ENCODE measurements at regions not wholly inside any gene's neighbourhood (a gene's known extent, or its start where the extent isn't known, plus 50 kb on each side); places are given as distances from the start of the nearest gene placed in this dataset.
"Not testable (repeated sequence)": the region's sequence is repeated elsewhere in the genome, so short reads cannot be mapped to it uniquely, and the experiment has no call there.

- no peak for DNase-seq (ENCODE audit: low spot score)
These were observed 765.7 kb upstream of the IGFBP7 start for GRCh38 chr4:57875829-57876392.

- DNase-seq (ENCODE audit: low spot score), result no peak
These were observed 756.4 kb upstream of the IGFBP7 start for GRCh38 chr4:57866468-57867171.

GRCh38 chr4:57865264-57865663, 755.1 kb upstream of the IGFBP7 start:
- DNase-seq (ENCODE audit: low spot score), result no peak

GRCh38 chr4:57854748-57855147, 744.6 kb upstream of the IGFBP7 start:
- no peak for DNase-seq (ENCODE audit: low spot score)

DNA sequence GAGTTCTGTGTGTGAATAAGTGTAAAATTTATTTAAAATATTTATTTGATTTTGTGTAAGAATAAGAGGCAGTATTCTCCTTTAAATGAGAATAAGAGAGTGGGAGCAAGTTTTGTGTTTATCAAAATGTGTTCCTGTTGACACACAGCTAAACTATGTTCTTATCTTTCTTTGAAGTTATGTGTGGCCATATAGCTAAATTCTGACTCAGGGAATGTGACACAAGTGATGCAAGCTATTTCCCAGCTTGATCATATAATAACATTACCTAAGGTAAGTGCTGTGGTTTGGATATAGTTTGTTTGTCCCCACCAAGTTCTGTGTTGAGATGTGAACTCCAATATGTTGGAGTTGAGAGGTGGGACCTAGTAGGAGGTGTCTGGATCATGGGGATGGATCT, 740.0 kb upstream of the IGFBP7 start:
- DNase-seq (ENCODE audit: low spot score), result no peak

GRCh38 chr4:57832083-57832482, 721.9 kb upstream of the IGFBP7 start:
- DNase-seq (ENCODE audit: low spot score), result no peak

DNA sequence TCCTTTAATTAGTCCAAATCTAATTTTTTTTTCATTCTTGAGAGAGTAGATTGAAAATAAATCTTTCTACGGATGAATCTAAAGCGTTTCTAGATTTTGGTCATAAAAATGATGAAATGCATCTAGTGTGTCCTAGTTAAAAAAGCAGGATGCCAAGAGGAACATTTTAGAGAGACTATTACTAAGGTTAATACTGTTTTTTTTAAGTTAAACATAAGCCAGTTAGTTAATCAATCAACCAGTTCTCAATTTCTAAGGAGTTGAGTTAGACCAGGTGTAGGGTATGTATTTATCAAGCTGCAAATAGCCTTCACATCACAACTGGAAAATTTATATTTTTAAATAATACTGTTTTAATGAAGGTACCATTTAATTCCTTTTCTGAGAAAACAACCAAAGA, 679.5 kb upstream of the IGFBP7 start:
- DNase-seq (ENCODE audit: low spot score), result no peak

DNA sequence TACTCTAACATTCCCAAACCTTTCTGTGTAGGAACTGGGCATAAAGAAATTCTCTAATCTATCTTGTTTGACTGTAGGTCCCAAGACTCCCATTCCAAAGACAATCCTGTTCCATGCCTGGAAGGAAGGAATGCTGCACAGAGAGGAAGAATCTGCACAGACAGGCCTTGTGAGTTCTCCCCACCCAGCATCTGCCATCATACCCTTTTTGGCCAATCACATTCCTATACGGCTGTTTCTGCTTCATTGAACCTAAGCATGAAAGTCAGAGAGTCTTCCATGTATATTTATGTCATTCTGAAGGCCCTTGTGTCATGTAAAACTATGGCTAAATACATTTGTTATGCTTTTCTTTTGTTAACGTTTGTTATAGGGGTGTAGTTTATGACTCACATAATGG, 667.7 kb upstream of the IGFBP7 start:
- DNase-seq (ENCODE audit: low spot score), result no peak

- DNase-seq (ENCODE audit: low spot score), result no peak
These were observed 664.5 kb upstream of the IGFBP7 start for GRCh38 chr4:57774681-57775080.

- no peak for DNase-seq (ENCODE audit: low spot score)
These were observed 664.0 kb upstream of the IGFBP7 start for GRCh38 chr4:57774171-57774570.

GRCh38 chr4:57766341-57766740, 656.2 kb upstream of the IGFBP7 start:
- DNase-seq (ENCODE audit: low spot score), result no peak

DNA sequence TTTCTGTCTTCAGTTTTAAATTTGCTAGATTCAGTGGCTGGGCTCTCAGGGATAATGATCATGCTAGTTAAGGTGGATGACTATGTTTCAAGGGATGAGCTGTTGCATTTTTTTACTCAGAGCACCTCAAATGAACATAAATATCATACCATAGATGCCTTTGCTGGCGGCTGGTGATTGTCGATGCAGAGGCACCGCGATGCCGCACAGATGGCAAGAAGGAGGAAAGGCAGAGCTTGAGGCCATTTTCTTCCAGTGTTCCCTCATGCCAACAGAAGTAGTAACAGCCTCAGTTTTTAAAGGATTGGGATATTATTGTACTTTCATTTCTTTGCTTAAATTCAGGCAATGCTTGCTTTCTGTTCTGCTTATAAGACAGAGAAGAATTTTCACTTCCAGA, 654.7 kb upstream of the IGFBP7 start:
- DNase-seq (ENCODE audit: low spot score), result no peak

GRCh38 chr4:57763070-57763469, 652.9 kb upstream of the IGFBP7 start:
- DNase-seq (ENCODE audit: low spot score), result no peak

- no peak for DNase-seq (ENCODE audit: low spot score)
These were observed 630.5 kb upstream of the IGFBP7 start for GRCh38 chr4:57740625-57741190.

- DNase-seq (ENCODE audit: low spot score), result no peak
These were observed 626.6 kb upstream of the IGFBP7 start for GRCh38 chr4:57736781-57737180.

DNA sequence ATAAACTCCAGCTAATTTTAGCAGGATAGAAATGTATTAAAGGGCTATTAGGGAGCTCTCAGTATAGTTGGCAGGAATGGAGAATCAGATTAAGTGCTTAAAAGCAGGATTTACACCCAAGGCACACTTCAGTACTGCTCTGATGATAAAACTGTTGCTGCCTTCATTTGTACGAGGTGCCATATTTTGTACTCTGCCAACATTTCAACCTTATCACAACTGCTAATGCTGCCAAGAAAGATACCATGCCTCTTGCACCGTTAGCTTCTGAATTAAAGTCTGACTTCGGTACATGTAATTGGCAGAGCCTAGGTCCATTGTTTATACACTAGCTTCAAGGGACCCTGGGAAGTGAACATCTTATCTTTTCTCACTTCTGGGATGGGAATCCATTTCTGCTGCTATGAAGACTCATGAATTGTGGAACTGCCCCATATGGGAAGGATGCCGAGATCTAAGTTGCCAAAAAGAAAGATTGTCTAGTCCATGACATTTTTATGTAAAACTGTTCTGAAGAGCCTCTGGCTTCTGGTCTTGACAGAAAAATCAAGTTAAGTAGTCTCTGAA, 624.0 kb upstream of the IGFBP7 start:
- no peak for DNase-seq (ENCODE audit: low spot score)

GRCh38 chr4:57729775-57730570, 619.8 kb upstream of the IGFBP7 start:
- DNase-seq (ENCODE audit: low spot score), result not testable (repeated sequence)

DNA sequence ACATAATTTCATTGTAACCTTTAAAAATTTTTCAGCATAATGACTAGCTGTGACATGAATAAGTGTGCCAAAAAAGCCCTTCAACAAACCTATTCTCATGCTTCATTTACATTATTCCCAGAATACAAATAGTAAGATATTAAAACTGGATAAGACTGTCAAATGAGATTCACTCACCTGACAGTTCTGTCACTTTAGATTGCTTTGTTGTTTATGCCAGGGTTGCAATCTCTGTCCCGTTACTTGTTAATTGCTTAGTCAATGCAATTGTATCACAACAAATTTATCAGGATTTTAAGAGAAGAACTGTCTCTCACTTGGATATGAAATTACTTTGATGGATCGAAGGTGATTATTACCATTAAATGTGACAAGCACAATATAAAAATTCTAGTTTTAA, 616.0 kb upstream of the IGFBP7 start:
- DNase-seq (ENCODE audit: low spot score), result no peak

DNA sequence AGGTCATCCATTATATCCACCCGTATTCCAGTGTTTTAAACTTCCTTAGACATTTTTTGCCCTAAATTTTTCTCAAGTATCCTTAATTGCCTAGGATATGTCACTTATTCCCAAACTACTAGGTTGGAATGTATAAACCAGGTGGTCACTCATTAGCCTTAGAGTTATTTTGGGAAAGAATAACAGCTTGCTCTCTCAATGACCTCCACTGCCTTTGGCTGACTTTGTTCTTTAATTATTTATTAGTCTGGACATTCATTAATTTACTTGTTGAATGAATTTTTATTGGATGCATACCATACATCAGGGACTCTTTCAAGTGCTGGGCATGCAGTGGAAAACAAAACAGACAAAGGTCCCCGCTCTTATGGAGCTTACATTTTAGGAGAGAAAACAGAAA, 609.3 kb upstream of the IGFBP7 start:
- DNase-seq (ENCODE audit: low spot score), result no peak

DNA sequence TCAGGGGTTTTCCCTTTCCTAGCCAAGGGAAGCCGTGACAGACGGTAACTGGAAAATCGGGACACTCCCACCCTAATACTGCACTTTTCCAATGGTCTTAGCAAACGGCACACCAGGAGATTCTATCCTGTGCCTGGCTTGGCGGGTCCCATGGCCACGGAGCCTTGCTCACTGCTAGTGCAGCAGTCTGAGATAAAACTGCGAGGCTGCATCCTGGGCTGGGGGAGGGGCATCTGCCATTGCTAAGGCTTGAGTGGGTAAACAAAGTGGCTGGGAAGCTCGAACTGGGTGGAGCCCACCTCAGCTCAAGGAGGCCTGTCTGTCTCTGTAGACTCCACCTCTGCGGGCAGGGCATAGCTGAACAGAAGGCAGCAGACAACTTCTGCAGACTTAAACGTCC, 604.1 kb upstream of the IGFBP7 start:
- DNase-seq (ENCODE audit: low spot score), result not testable (repeated sequence)

DNA sequence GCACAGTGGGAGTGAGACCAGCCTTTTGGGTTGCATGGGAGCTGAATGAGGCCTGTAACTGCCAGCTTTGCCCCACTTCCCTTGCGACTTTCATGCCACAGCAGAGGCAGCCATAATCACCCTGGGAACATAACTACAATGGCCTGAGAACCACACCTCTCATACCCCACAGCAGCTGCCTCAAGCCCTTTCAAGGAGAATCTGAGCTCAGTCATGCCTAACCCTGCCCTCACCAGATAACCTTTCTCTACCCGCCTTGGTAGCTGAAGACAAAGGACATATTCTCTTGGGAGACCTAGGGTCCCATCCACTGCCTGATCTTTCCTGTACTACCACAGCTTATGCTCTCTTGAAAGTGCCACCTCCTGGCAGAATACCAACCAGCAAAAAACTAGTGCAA, 599.9 kb upstream of the IGFBP7 start:
- DNase-seq (ENCODE audit: low spot score), result no peak

- no peak for DNase-seq (ENCODE audit: low spot score)
These were observed 581.2 kb upstream of the IGFBP7 start for GRCh38 chr4:57691370-57691769.
